GM23338 (cell line): ENCODE measurements at regions not wholly inside any gene's neighbourhood (a gene's known extent, or its start where the extent isn't known, plus 50 kb on each side); places are given as distances from the start of the nearest gene placed in this dataset.
"Not testable (repeated sequence)": the region's sequence is repeated elsewhere in the genome, so short reads cannot be mapped to it uniquely, and the experiment has no call there.

Source experiments
- ATAC-seq: fragments of 200-7000 bp; cut with Tn5 transposase; 3 replicates; pipeline ENCODE4 v1.9.1; 2020
- DNase-seq: peaks from one replicate; pipeline ENCODE4 v3.0.0-alpha.2; 2015; ENCODE audit warnings: low spot score
- H2AFZ ChIP-seq: fragments of 200-600 bp; sonication (generic); 2 replicates; pipeline ENCODE4 v1.8.0; 2016; ENCODE audit warnings: antibody characterized with exemption, mild to moderate bottlenecking, moderate library complexity
- H3F3A ChIP-seq: fragments of 200-600 bp; sonication (generic); replicated peaks from 2 replicates; pipeline ENCODE4 v1.8.0; 2017; ENCODE audit warnings: antibody characterized with exemption, mixed run types, low read depth
- H3K27ac ChIP-seq: fragments of 200-600 bp; sonication (generic); 2 replicates; pipeline ENCODE4 v1.6.1; 2016; ENCODE audit warnings: low read depth
- H3K27me3 ChIP-seq: fragments of 200-600 bp; sonication (generic); 2 replicates; pipeline ENCODE4 v1.8.0; 2016; ENCODE audit warnings: mild to moderate bottlenecking, mixed run types, moderate library complexity; ENCODE audit not compliant: insufficient read depth
- H3K36me3 ChIP-seq: fragments of 200-600 bp; sonication (generic); 2 replicates; pipeline ENCODE4 v1.8.0; 2016; ENCODE audit warnings: mild to moderate bottlenecking; ENCODE audit not compliant: insufficient read depth
- H3K4me1 ChIP-seq: fragments of 200-600 bp; sonication (generic); 2 replicates; pipeline ENCODE4 v1.8.0; 2016; ENCODE audit warnings: mild to moderate bottlenecking, moderate library complexity; ENCODE audit not compliant: insufficient read depth
- H3K4me2 ChIP-seq: fragments of 200-600 bp; sonication (generic); 2 replicates; pipeline ENCODE4 v1.7.1; 2017; ENCODE audit warnings: mixed run types
- H3K4me3 ChIP-seq: fragments of 200-600 bp; sonication (generic); 2 replicates; pipeline ENCODE4 v1.6.1; 2016; ENCODE audit warnings: mixed run types
- H3K79me2 ChIP-seq: fragments of 200-600 bp; sonication (generic); replicated peaks from 2 replicates; pipeline ENCODE4 v1.8.0; 2017; ENCODE audit warnings: mild to moderate bottlenecking; ENCODE audit not compliant: insufficient read depth
- H3K9me2 ChIP-seq: fragments of 200-600 bp; sonication (generic); 2 replicates; pipeline ENCODE4 v1.8.0; 2017; ENCODE audit not compliant: insufficient read depth
- H4K20me1 ChIP-seq: fragments of 200-600 bp; sonication (generic); replicated peaks from 2 replicates; pipeline ENCODE4 v1.8.0; 2017; ENCODE audit warnings: mild to moderate bottlenecking; ENCODE audit not compliant: insufficient read depth
- H3K27ac Mint-ChIP-seq: 2 replicates; pipeline ENCODE4 v1.8.0; 2020; ENCODE audit warnings: inconsistent platforms, mild to moderate bottlenecking, moderate library complexity, mixed read lengths
- H3K27me3 Mint-ChIP-seq: 3 replicates; pipeline ENCODE4 v1.8.0; 2022; ENCODE audit warnings: low read depth, mild to moderate bottlenecking, moderate library complexity, mixed read lengths, inconsistent platforms; ENCODE audit not compliant: insufficient read depth, poor library complexity
- H3K36me3 Mint-ChIP-seq: 3 replicates; pipeline ENCODE4 v1.8.0; 2021; ENCODE audit warnings: low read depth, mild to moderate bottlenecking, inconsistent platforms, moderate library complexity, mixed read lengths
- H3K4me1 Mint-ChIP-seq: 3 replicates; pipeline ENCODE4 v1.8.0; 2020; ENCODE audit warnings: mild to moderate bottlenecking, inconsistent platforms, mixed read lengths
- H3K4me3 Mint-ChIP-seq: 3 replicates; pipeline ENCODE4 v1.8.0; 2021; ENCODE audit warnings: moderate library complexity, mild to moderate bottlenecking, inconsistent platforms, mixed read lengths
- H3K9me3 Mint-ChIP-seq: 3 replicates; pipeline ENCODE4 v1.8.0; 2020; ENCODE audit warnings: moderate library complexity, mild to moderate bottlenecking, inconsistent platforms, mixed read lengths
- CREB1 ChIP-seq: fragments of 250-450 bp; sonication (Bioruptor Pico); IDR thresholded peaks from 2 replicates; pipeline ENCODE4 v1.5.0; 2020; ENCODE audit warnings: low read depth, mild to moderate bottlenecking, moderate library complexity
- EZH2 ChIP-seq: fragments of 200-600 bp; sonication (generic); IDR thresholded peaks from one replicate; pipeline ENCODE4 v1.8.0; 2017; ENCODE audit warnings: antibody characterized with exemption, mild to moderate bottlenecking, low read depth; ENCODE audit not compliant: unreplicated experiment
- EZH2phosphoT487 ChIP-seq: fragments of 200-600 bp; sonication (generic); IDR thresholded peaks from one replicate; pipeline ENCODE4 v1.8.1; 2018; ENCODE audit warnings: antibody characterized with exemption; ENCODE audit not compliant: unreplicated experiment
- JUNB ChIP-seq: IDR thresholded peaks from one replicate; pipeline ENCODE4 v1.6.1; 2016; ENCODE audit warnings: antibody characterized with exemption; ENCODE audit not compliant: unreplicated experiment
- NANOG ChIP-seq: IDR thresholded peaks from 2 replicates; pipeline ENCODE4 v1.6.1; 2016; ENCODE audit warnings: antibody characterized with exemption, borderline replicate concordance
- POLR2AphosphoS5 ChIP-seq: IDR thresholded peaks from 2 replicates; pipeline ENCODE4 v1.6.1; 2016; ENCODE audit warnings: antibody characterized with exemption, low read depth
- REST ChIP-seq: IDR thresholded peaks from one replicate; pipeline ENCODE4 v1.6.1; 2018; ENCODE audit warnings: antibody characterized with exemption; ENCODE audit not compliant: unreplicated experiment
- ZNF114 ChIP-seq: fragments of 250-450 bp; sonication (Bioruptor Pico); IDR thresholded peaks from 2 replicates; pipeline ENCODE4 v1.5.0; 2020; ENCODE audit warnings: mild to moderate bottlenecking, moderate library complexity
- ZNF331 ChIP-seq: fragments of 250-450 bp; sonication (Bioruptor Pico); IDR thresholded peaks from 2 replicates; pipeline ENCODE4 v1.5.0; 2020; ENCODE audit warnings: low read depth, mild to moderate bottlenecking, moderate library complexity

DNA sequence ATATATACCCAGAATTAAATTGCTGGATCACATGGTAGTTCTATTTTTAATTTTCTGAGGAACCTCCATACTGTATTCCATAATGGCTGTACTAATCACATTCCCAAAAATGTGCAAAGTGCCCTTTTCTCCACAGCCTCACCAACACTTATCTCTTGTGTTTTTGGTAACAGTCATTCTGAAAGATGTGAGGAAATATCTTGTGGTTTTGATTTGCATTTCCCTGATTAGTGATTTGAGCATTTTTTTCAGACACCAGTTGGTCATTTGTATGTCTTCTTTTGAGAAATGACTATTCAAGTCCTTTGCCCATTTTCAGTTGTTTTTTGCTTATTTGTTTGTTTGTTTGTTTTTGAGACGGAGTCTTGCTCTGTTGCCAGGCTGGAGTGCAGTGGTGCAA lies 98.1 kb upstream of the SIMC1 start:
- H3K4me1 ChIP-seq, H3K4me1 Mint-ChIP-seq: not testable (repeated sequence)

DNA sequence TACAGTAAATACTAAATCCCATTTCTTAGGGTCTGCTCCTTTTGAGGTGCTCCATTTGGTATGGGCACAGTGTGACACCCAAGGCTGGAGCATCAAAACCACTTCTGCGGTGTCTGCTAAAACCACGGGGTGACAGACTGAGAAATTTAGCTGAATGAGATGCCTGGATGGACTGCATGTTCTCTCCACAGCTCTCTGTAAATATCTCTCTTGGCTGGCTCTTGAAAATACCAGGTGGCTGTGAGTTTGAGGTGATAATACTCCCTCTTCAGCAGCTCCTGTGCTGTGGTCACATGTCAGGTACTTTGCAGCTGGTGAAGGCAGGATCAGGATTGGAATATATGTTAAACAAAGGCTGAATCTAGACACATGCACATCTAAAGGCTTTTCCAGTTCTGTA lies 93.7 kb upstream of the SIMC1 start:
- DNase-seq = no peak
- Histone ChIP-seq H4K20me1 (no peaks in the 10 kb centered on the region), H3K27me3 (no peaks in the 10 kb centered on the region), H3F3A (no peaks in the 10 kb centered on the region), H3K79me2 (no peaks in the 10 kb centered on the region), H3K4me2 (no peak overlapping the region), H3K36me3 (no peaks in the 10 kb centered on the region), H3K27ac (no peak overlapping the region), H3K4me3 (no peak overlapping the region), H3K4me1 (no peaks in the 10 kb centered on the region), H3K9me2 (no peaks in the 10 kb centered on the region), H2AFZ (no peak overlapping the region)
- peaks cover 8% of the 10 kb centered on the region; the same call in 1 of the 3 replicates for H3K9me3 Mint-ChIP-seq
- H3K4me3 Mint-ChIP-seq = no peak overlapping the region
- H3K4me1 Mint-ChIP-seq = no peaks in the 10 kb centered on the region
- H3K27ac Mint-ChIP-seq = no peak overlapping the region
- H3K36me3 Mint-ChIP-seq = no peaks in the 10 kb centered on the region
- no peak for ATAC-seq
- no peaks in the 10 kb centered on the region for H3K27me3 Mint-ChIP-seq
- TF ChIP-seq REST = no peak
- no peak for TF ChIP-seq EZH2
- no peak for TF ChIP-seq NANOG
- TF ChIP-seq JUNB = no peak
- no peak for TF ChIP-seq EZH2phosphoT487
- TF ChIP-seq CREB1 (CRISPR knock-in tag) = no peak
- TF ChIP-seq POLR2AphosphoS5 = no peak
- no peak for TF ChIP-seq ZNF331
- no peak for TF ChIP-seq ZNF114 (CRISPR knock-in tag)

More for the DNA sequence above, 98.1 kb upstream of the SIMC1 start:
- H3K79me2 ChIP-seq, H3K4me2 ChIP-seq, ATAC-seq, H3K9me3 Mint-ChIP-seq, H3K36me3 ChIP-seq, H3K27ac Mint-ChIP-seq, H3K27me3 ChIP-seq, H3K4me3 Mint-ChIP-seq, H3K4me3 ChIP-seq, H2AFZ ChIP-seq, H3K27me3 Mint-ChIP-seq, H3K27ac ChIP-seq, H4K20me1 ChIP-seq, H3F3A ChIP-seq, DNase-seq, H3K9me2 ChIP-seq, H3K36me3 Mint-ChIP-seq: not testable (repeated sequence)

DNA sequence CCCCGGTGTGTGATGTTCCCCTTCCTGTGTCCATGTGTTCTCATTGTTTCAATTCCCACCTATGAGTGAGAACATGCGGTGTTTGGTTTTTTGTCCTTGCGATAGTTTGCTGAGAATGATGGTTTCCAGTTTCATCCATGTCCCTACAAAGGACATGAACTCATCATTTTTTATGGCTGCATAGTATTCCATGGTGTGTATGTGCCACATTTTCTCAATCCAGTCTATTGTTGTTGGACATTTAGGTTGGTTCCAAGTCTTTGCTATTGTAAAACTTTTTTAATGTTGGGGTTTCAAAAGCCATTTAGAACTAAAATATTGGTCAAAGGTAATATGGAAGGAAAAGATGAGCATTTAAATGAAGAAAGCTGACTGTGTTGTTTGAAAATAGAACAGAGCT lies 88.3 kb upstream of the SIMC1 start:
- not testable (repeated sequence) for H3K4me2 ChIP-seq, H3F3A ChIP-seq, H3K4me3 Mint-ChIP-seq, H3K9me3 Mint-ChIP-seq, H3K79me2 ChIP-seq, DNase-seq, H3K9me2 ChIP-seq, H3K36me3 ChIP-seq, H3K27ac Mint-ChIP-seq, H3K27ac ChIP-seq, H2AFZ ChIP-seq, H3K36me3 Mint-ChIP-seq, H3K4me3 ChIP-seq, H4K20me1 ChIP-seq, ATAC-seq, H3K27me3 Mint-ChIP-seq, H3K27me3 ChIP-seq
- peaks cover 25% of the 10 kb centered on the region for H3K4me1 Mint-ChIP-seq
- peaks cover 13% of the 10 kb centered on the region for H3K4me1 ChIP-seq
